ENCODE measurements at regions not wholly inside any gene's neighbourhood (a gene's known extent, or its start where the extent isn't known, plus 50 kb on each side); places are given as distances from the start of the nearest gene placed in this dataset.

DNA sequence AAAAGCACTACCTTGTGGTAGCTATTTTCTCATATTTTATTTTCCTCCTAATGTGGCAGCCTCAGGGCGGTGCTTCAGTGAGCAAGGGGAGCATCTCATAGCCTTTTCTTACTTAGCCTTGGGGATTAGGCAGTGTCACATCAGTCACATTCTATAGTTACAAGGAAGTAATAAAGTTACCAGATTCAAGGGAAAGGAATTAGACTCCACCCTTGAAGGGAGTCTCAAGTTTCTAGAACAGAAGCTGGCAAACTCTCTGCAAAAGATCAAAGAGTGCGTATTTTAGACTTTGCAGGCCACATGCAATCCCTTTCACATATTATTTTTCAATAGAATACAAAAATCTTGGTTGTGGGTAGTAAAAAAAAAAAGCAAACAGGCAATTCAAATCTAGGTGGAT, 350.4 kb downstream of the AMY1C start:
- TF ChIP-seq POLR2AphosphoS5 (IDR thresholded peaks at IDR 0.05) (no peak), EP300 (IDR thresholded peaks at IDR 0.05) (no peak), POLR2A (IDR thresholded peaks at IDR 0.05) (no peak)
